ENCODE measurements at regions not wholly inside any gene's neighbourhood (a gene's known extent, or its start where the extent isn't known, plus 50 kb on each side); places are given as distances from the start of the nearest gene placed in this dataset.

- no peak for DNase-seq
Measured at GRCh38 chr17:13352747-13353415, 248.8 kb downstream of the HS3ST3A1 start.

- no peak for DNase-seq
Measured at GRCh38 chr17:13351046-13351445, 250.7 kb downstream of the HS3ST3A1 start.

- no peak for DNase-seq
Measured at GRCh38 chr17:13350466-13350865, 251.3 kb downstream of the HS3ST3A1 start.

GRCh38 chr17:13346996-13347762 is 254.6 kb downstream of the HS3ST3A1 start:
- no peak for DNase-seq

GRCh38 chr17:13346592-13346991 is 255.1 kb downstream of the HS3ST3A1 start:
- no peak for DNase-seq

- no peak for DNase-seq
Measured at GRCh38 chr17:13346081-13346533, 255.6 kb downstream of the HS3ST3A1 start.

- DNase-seq, result no peak
Measured at GRCh38 chr17:13338421-13338820, 263.3 kb downstream of the HS3ST3A1 start.

GRCh38 chr17:13337864-13338371 is 263.8 kb downstream of the HS3ST3A1 start:
- peak; percentile 46 for DNase-seq

- no peak for DNase-seq
Measured at GRCh38 chr17:13337151-13337550, 264.6 kb downstream of the HS3ST3A1 start.

GRCh38 chr17:13334374-13334773 is 267.4 kb downstream of the HS3ST3A1 start:
- no peak for DNase-seq

- no peak for DNase-seq
Measured at GRCh38 chr17:13333661-13334060, 268.1 kb downstream of the HS3ST3A1 start.

- DNase-seq, result no peak
Measured at GRCh38 chr17:13332207-13332606, 269.5 kb downstream of the HS3ST3A1 start.

GRCh38 chr17:13329421-13329820 is 272.3 kb downstream of the HS3ST3A1 start:
- DNase-seq, result no peak

- DNase-seq, result no peak
Measured at GRCh38 chr17:13323990-13324389, 277.7 kb downstream of the HS3ST3A1 start.

GRCh38 chr17:13321951-13322701 is 279.6 kb downstream of the HS3ST3A1 start:
- no peak for DNase-seq

- DNase-seq, result no peak
Measured at GRCh38 chr17:13320046-13320785, 281.5 kb downstream of the HS3ST3A1 start.

GRCh38 chr17:13316657-13317056 is 285.1 kb downstream of the HS3ST3A1 start:
- DNase-seq, result no peak

GRCh38 chr17:13311306-13311705 is 290.4 kb downstream of the HS3ST3A1 start:
- peak; percentile 34 for DNase-seq

GRCh38 chr17:13310858-13311257 is 290.9 kb downstream of the HS3ST3A1 start:
- no peak for DNase-seq

- no peak for DNase-seq
Measured at GRCh38 chr17:13306310-13306962, 288.6 kb upstream of the ELAC2 start.

GRCh38 chr17:13302983-13303382 is 285.2 kb upstream of the ELAC2 start:
- no peak for DNase-seq

GRCh38 chr17:13302419-13302818 is 284.6 kb upstream of the ELAC2 start:
- no peak for DNase-seq

Measured in NCI-H774 (cell line).